HEK293 (cell line): ENCODE measurements at regions not wholly inside any gene's neighbourhood (a gene's known extent, or its start where the extent isn't known, plus 50 kb on each side); places are given as distances from the start of the nearest gene placed in this dataset.

Experiments
- KLF9 ChIP-seq: fragments of 450-650 bp; formaldehyde crosslinking; IDR thresholded peaks from 2 replicates; pipeline ENCODE4 v1.5.1; 2016; ENCODE audit warnings: missing biosample characterization, missing genetic modification characterization, low read depth
- SETDB1 ChIP-seq: IDR thresholded peaks from one replicate; pipeline ENCODE4 v1.6.1; 2017; ENCODE audit warnings: mild to moderate bottlenecking, low read length, moderate library complexity, mixed read lengths; ENCODE audit not compliant: insufficient read length
- SP2 ChIP-seq: fragments of 450-650 bp; formaldehyde crosslinking; IDR thresholded peaks from 2 replicates; pipeline ENCODE4 v1.5.1; 2016; ENCODE audit warnings: missing biosample characterization, missing genetic modification characterization
- YY1 ChIP-seq: fragments of 450-650 bp; formaldehyde crosslinking; IDR thresholded peaks from 2 replicates; pipeline ENCODE4 v1.5.1; 2018; ENCODE audit warnings: missing biosample characterization, missing genetic modification characterization
- ZNF530 ChIP-seq: fragments of 450-650 bp; formaldehyde crosslinking; IDR thresholded peaks from 2 replicates; pipeline ENCODE4 v1.5.1; 2016; ENCODE audit warnings: low read depth, missing biosample characterization, missing genetic modification characterization
- ZNF707 ChIP-seq: fragments of 450-650 bp; formaldehyde crosslinking; IDR thresholded peaks from 2 replicates; pipeline ENCODE4 v1.5.1; 2016; ENCODE audit warnings: missing biosample characterization, missing genetic modification characterization
- TF ChIP-seq, protein P1 (sequence below): fragments of 450-650 bp; formaldehyde crosslinking; IDR thresholded peaks from 2 replicates; pipeline ENCODE4 v1.5.1; 2016; ENCODE audit warnings: missing biosample characterization, missing genetic modification characterization
- TF ChIP-seq, protein P2 (sequence below): fragments of 450-650 bp; formaldehyde crosslinking; IDR thresholded peaks from 2 replicates; pipeline ENCODE4 v1.5.1; 2016; ENCODE audit warnings: missing biosample characterization, missing genetic modification characterization
- TF ChIP-seq, protein P3 (sequence below): fragments of 450-650 bp; formaldehyde crosslinking; IDR thresholded peaks from 2 replicates; pipeline ENCODE4 v1.5.1; 2016; ENCODE audit warnings: missing biosample characterization, missing genetic modification characterization
- TF ChIP-seq, protein P4 (sequence below): fragments of 450-650 bp; formaldehyde crosslinking; IDR thresholded peaks from 2 replicates; pipeline ENCODE4 v1.5.1; 2016; ENCODE audit warnings: missing biosample characterization, missing genetic modification characterization
- TF ChIP-seq, protein P5 (sequence below): fragments of 450-650 bp; formaldehyde crosslinking; IDR thresholded peaks from 2 replicates; pipeline ENCODE4 v1.5.1; 2016; ENCODE audit warnings: missing biosample characterization, missing genetic modification characterization

DNA sequence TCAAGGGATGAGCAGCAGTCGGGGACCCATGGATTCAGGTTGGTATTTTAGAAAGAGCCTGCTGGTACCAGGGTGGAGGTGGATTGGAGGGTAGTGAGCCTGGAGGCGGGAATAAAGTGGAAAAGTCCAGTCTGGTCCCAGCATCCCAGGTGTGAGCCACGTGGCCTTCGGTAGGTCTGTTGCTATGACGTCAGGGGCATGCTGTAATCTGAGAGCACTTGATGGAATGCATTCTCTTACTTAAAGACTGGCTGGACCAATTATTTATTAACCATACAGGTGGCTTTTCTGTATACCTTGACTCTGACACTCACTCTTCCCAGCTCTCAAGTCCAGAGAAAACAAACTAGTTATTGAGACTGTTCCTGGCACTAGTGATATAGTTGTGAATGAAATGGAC, 389.9 kb upstream of the RGMA start:
- TF ChIP-seq, protein P1, sequence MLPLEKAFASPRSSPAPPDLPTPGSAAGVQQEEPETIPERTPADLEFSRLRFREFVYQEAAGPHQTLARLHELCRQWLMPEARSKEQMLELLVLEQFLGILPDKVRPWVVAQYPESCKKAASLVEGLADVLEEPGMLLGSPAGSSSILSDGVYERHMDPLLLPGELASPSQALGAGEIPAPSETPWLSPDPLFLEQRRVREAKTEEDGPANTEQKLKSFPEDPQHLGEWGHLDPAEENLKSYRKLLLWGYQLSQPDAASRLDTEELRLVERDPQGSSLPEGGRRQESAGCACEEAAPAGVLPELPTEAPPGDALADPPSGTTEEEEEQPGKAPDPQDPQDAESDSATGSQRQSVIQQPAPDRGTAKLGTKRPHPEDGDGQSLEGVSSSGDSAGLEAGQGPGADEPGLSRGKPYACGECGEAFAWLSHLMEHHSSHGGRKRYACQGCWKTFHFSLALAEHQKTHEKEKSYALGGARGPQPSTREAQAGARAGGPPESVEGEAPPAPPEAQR (tag by site-specific recombination) = no peak
- no peak for TF ChIP-seq SETDB1
- no peak for TF ChIP-seq KLF9 (tag by site-specific recombination)
- TF ChIP-seq, protein P2, sequence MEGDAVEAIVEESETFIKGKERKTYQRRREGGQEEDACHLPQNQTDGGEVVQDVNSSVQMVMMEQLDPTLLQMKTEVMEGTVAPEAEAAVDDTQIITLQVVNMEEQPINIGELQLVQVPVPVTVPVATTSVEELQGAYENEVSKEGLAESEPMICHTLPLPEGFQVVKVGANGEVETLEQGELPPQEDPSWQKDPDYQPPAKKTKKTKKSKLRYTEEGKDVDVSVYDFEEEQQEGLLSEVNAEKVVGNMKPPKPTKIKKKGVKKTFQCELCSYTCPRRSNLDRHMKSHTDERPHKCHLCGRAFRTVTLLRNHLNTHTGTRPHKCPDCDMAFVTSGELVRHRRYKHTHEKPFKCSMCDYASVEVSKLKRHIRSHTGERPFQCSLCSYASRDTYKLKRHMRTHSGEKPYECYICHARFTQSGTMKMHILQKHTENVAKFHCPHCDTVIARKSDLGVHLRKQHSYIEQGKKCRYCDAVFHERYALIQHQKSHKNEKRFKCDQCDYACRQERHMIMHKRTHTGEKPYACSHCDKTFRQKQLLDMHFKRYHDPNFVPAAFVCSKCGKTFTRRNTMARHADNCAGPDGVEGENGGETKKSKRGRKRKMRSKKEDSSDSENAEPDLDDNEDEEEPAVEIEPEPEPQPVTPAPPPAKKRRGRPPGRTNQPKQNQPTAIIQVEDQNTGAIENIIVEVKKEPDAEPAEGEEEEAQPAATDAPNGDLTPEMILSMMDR (tag by site-specific recombination) = no peak
- no peak for TF ChIP-seq ZNF530
- TF ChIP-seq ZNF707 (tag by site-specific recombination) = no peak
- TF ChIP-seq YY1 (tag by site-specific recombination) = no peak
- no peak for TF ChIP-seq SP2 (tag by site-specific recombination)
- TF ChIP-seq, protein P3, sequence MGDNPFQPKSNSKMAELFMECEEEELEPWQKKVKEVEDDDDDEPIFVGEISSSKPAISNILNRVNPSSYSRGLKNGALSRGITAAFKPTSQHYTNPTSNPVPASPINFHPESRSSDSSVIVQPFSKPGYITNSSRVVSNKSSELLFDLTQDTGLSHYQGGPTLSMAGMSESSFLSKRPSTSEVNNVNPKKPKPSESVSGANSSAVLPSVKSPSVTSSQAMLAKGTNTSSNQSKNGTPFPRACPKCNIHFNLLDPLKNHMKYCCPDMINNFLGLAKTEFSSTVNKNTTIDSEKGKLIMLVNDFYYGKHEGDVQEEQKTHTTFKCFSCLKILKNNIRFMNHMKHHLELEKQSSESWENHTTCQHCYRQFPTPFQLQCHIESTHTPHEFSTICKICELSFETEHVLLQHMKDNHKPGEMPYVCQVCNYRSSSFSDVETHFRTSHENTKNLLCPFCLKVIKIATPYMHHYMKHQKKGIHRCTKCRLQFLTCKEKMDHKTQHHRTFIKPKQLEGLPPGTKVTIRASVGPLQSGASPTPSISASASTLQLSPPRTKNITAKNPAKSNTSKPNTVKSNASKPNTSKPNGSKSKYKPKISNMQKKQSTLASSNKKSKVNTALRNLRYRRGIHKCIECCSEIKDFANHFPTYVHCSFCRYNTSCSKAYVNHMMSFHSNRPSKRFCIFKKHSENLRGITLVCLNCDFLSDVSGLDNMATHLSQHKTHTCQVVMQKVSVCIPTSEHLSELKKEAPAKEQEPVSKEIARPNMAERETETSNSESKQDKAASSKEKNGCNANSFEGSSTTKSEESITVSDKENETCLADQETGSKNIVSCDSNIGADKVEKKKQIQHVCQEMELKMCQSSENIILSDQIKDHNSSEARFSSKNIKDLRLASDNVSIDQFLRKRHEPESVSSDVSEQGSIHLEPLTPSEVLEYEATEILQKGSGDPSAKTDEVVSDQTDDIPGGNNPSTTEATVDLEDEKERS (tag by site-specific recombination) = no peak
- TF ChIP-seq, protein P4, sequence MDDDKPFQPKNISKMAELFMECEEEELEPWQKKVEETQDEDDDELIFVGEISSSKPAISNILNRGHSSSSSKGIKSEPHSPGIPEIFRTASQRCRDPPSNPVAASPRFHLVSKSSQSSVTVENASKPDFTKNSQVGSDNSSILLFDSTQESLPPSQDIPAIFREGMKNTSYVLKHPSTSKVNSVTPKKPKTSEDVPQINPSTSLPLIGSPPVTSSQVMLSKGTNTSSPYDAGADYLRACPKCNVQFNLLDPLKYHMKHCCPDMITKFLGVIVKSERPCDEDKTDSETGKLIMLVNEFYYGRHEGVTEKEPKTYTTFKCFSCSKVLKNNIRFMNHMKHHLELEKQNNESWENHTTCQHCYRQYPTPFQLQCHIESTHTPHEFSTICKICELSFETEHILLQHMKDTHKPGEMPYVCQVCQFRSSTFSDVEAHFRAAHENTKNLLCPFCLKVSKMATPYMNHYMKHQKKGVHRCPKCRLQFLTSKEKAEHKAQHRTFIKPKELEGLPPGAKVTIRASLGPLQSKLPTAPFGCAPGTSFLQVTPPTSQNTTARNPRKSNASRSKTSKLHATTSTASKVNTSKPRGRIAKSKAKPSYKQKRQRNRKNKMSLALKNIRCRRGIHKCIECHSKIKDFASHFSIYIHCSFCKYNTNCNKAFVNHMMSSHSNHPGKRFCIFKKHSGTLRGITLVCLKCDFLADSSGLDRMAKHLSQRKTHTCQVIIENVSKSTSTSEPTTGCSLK (tag by site-specific recombination) = no peak
- TF ChIP-seq, protein P5, sequence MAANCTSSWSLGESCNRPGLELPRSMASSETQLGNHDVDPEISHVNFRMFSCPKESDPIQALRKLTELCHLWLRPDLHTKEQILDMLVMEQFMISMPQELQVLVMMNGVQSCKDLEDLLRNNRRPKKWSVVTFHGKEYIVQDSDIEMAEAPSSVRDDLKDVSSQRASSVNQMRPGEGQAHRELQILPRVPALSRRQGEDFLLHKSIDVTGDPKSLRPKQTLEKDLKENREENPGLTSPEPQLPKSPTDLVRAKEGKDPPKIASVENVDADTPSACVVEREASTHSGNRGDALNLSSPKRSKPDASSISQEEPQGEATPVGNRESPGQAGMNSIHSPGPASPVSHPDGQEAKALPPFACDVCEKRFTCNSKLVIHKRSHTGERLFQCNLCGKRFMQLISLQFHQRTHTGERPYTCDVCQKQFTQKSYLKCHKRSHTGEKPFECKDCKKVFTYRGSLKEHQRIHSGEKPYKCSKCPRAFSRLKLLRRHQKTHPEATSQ (tag by site-specific recombination) = no peak
